ENCODE measurements at regions not wholly inside any gene's neighbourhood (a gene's known extent, or its start where the extent isn't known, plus 50 kb on each side); places are given as distances from the start of the nearest gene placed in this dataset.
"Not testable (repeated sequence)": the region's sequence is repeated elsewhere in the genome, so short reads cannot be mapped to it uniquely, and the experiment has no call there.

GRCh38 chrX:53767544-53767943 is 81.0 kb upstream of the HUWE1 start:
- H3K36me3 ChIP-seq, result no peaks in the 10 kb centered on the region
- no peak overlapping the region for H3K4me3 ChIP-seq
- H3K9me3 ChIP-seq (replicated peaks), result no peaks in the 10 kb centered on the region
- H3K4me1 ChIP-seq (replicated peaks), result no peaks in the 10 kb centered on the region
- no peak for DNase-seq (ENCODE audit: low read depth in 1 of 2, low spot score in 2 of 2)
- no peaks in the 10 kb centered on the region for H3K27me3 ChIP-seq (replicated peaks)
- H3K27ac ChIP-seq, result no peak overlapping the region

GRCh38 chrX:53757181-53757580 is 70.7 kb upstream of the HUWE1 start:
- DNase-seq (ENCODE audit: low read depth in 1 of 2, low spot score in 2 of 2); H3K36me3 ChIP-seq; H3K4me1 ChIP-seq (replicated peaks): not testable (repeated sequence)

GRCh38 chrX:53746718-53747117 is 60.2 kb upstream of the HUWE1 start:
- DNase-seq (ENCODE audit: low read depth in 1 of 2, low spot score in 2 of 2), result no peak
- no peaks in the 10 kb centered on the region for H3K27me3 ChIP-seq (replicated peaks)
- H3K9me3 ChIP-seq (replicated peaks), result no peaks in the 10 kb centered on the region
- no peak overlapping the region for H3K4me3 ChIP-seq
- H3K36me3 ChIP-seq, result no peaks in the 10 kb centered on the region
- no peaks in the 10 kb centered on the region for H3K4me1 ChIP-seq (replicated peaks)
- no peak overlapping the region for H3K27ac ChIP-seq

More at GRCh38 chrX:53757181-53757580, 70.7 kb upstream of the HUWE1 start:
- not testable (repeated sequence) for H3K27ac ChIP-seq; H3K4me3 ChIP-seq; H3K9me3 ChIP-seq (replicated peaks); H3K27me3 ChIP-seq (replicated peaks)

GRCh38 chrX:53743244-53743643 is 56.7 kb upstream of the HUWE1 start:
- Histone ChIP-seq H3K36me3 (no peaks in the 10 kb centered on the region), H3K4me3 (no peak overlapping the region), H3K27ac (no peak overlapping the region), H3K9me3 (replicated peaks) (no peaks in the 10 kb centered on the region), H3K4me1 (replicated peaks) (no peaks in the 10 kb centered on the region), H3K27me3 (replicated peaks) (no peaks in the 10 kb centered on the region)
- no peak for DNase-seq (ENCODE audit: low read depth in 1 of 2, low spot score in 2 of 2)

GRCh38 chrX:53738370-53738906 is 51.9 kb upstream of the HUWE1 start:
- no peak for DNase-seq (ENCODE audit: low read depth in 1 of 2, low spot score in 2 of 2)
- H3K27me3 ChIP-seq (replicated peaks), result no peaks in the 10 kb centered on the region

More at GRCh38 chrX:53738370-53738906, 51.9 kb upstream of the HUWE1 start:
- Histone ChIP-seq H3K9me3 (replicated peaks) (no peaks in the 10 kb centered on the region), H3K36me3 (no peaks in the 10 kb centered on the region), H3K4me3 (no peak overlapping the region), H3K4me1 (replicated peaks) (no peaks in the 10 kb centered on the region), H3K27ac (no peak overlapping the region)

All from SJSA1 (cell line).